Embryonic facial prominence (tissue), 1 donor: ENCODE measurements at regions not wholly inside any gene's neighbourhood (a gene's known extent, or its start where the extent isn't known, plus 50 kb on each side); places are given as distances from the start of the nearest gene placed in this dataset.
"Not testable (repeated sequence)": the region's sequence is repeated elsewhere in the genome, so short reads cannot be mapped to it uniquely, and the experiment has no call there.

ENCODE experiments used
- DNase-seq: peaks from one replicate; pipeline ENCODE4 v3.0.0-alpha.2; 2016; ENCODE audit errors: extremely low spot score

GRCh38 chr17:71428897-71429296 is 691.9 kb upstream of the SOX9 start:
- DNase-seq = no peak

DNA sequence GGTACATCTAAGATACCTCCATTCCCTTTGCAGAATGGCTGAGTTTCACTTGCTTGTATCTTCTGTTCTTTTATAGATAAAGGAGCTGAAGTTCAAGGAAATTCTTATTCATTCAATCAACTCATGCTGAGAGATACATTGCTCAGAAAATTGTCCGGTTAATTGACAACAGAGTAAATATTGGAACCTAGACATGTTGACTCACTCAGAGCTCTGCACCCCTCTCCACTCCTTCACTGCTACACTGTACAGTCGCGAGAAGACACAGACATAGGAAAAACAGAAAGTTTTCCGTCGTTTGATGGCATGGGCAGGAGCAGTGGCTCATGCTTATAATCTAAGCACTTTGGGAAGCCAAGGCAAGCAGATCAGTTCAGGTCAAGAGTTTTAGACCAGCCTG is 690.5 kb upstream of the SOX9 start:
- no peak for DNase-seq

- no peak for DNase-seq
Observed at GRCh38 chr17:71431146-71431545, 689.7 kb upstream of the SOX9 start.

DNA sequence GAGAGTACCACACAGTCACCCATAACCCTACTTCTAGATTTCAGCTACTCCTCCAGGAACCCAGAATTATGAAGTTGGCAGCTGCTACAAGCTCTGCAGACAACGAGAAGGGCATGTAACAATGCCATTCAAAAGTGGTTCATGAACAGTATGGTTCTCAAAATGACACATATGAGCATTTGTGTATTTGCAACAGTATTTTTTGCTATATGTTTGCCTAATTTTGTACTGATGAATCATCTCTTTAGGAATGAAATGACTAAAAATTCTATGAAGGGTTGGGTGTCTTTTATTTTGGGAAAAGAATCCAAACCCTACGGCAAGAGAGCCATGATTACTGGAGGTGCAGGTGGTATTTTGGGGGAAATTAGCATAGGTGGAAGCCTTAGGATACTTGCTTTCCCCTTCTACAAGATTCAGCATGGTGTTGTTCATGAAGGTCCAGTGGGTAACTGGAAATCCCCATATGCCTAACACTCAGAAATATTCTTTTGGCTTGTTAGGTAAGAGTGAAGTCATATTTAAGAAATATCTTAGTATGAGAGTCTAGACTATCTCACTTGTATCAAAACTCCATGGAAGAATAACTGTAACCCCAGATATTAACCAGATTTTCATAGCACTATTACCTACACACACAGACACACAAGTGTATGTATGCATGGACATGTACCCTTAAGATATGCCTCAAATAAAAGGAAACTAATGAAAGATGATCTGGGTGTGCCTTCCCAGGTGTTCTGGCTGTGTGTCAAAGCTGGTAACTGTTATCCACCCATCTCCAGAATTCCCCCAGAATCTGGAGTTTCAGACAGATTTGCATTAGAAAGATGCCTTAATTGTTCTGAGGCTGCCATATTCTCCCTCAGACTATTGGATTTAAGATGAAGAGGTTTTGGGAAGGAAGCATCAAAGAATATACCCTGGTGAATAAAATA is 688.2 kb upstream of the SOX9 start:
- DNase-seq = no peak

DNA sequence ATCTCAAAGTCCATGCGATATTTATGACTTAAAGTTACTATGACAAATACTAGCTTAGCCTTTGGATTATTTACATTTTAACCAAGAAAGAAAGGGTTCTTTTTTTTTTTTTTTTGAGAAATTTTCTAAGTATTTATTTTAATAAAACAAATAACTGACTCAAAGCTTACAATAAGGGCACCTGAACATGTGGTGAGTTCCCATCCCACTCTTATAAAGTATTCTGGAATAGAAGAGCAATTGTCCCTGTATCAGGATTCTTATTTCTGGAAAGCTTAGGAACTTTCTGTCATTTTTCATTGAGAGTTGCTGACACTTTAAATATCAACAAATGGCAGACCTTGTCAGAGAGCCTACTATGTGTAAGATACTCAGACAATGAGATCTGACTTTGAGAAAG is 686.1 kb upstream of the SOX9 start:
- no peak for DNase-seq

- no peak for DNase-seq
Observed at GRCh38 chr17:71436479-71436878, 684.3 kb upstream of the SOX9 start.

GRCh38 chr17:71437166-71437565 is 683.7 kb upstream of the SOX9 start:
- DNase-seq = no peak

DNA sequence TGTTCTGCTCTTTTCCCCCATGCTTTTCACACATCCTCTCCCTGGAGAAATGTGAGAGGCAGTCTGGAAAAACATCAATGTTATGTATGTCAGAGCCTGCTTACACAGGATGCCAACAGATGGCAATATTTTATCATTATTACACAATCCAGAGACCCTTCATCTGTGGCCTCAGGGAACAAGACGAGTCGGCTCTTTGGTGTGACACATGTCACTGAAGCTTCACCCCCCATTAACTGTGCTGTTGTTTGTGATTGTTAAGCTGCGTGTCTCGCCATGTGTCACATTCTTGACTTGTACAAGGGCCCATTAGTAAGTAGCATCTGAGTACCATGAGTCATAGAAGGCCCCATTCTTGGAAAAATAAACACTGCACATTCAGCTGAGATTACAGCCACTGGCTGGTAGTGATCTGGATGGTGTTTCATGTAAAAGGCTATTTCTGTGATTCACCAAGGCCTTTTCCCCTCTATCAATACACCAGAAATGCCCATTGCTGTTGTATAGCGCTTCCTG is 682.1 kb upstream of the SOX9 start:
- DNase-seq = no peak

GRCh38 chr17:71440513-71440912 is 680.3 kb upstream of the SOX9 start:
- no peak for DNase-seq

DNA sequence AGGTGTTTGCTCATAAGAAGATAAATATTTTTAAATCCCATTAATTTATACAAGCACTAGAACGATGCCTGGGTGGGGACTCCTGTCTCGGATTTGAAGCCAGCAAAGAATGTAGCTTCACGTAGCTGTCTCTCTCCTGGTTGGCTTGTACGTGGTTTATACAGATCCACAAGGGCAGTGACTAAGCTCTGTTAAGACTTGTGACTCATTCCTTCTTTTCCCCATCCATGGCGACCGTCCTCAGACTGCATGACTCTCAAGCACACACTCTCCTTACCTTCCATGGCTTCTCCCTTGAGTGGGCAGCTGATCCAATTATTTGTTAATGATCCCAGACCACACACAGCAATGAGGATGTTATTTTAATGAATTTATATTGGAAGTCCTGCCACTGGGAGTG is 679.7 kb upstream of the SOX9 start:
- DNase-seq = no peak

DNA sequence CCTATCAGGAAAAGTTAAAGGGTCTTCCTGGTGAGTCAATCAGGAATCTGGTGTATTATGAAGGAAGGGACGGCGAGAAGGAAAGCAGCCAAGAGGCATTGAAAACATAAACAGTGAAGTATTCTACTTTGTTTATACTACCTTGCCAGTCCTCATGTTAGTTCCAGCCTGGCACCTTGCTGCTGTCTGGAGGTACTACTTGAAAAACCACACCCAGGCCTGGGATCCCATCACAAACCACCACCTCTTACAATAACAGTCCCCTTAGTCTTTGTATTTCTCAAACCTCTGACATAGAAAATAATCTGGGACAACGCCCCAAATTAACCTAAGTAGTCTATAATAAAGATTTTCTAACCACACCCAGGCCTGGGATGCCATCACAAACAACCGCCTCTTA is 676.7 kb upstream of the SOX9 start:
- no peak for DNase-seq

DNA sequence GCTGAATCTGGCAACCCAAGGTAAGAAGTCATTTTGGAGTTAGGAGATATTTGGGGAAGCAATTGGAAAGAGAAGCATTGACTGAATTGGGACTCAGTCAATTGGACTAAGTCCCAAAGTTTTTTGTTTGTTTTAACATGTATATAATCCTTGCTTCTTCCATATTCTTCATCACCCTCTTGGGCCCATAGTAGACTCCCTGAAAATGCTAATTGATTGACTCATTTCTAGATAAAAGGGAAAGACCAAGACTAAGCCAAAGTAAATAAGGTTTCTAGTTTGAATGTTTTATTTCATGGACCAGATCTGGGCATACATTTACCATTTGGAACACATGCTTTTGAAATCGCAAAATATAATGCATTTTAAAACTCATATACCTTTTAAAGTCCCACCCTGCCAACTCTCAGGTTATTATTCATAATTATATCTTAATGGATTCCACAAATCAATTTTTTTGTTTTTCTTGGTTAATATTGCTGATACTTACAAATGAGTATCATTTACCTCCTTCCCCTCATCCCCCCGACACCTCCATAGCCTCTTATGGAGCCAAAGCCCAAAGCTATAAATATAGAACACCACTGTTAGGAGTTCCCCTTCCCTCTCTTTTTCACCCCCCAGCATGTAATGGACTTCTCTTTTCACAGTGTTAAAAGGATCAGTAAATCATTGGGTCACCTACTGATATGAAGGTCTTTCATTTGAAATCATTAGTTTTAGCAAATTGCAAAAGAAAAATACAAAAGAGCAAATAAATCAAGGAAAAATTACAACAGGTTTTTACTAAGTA is 674.0 kb upstream of the SOX9 start:
- DNase-seq = no peak

DNA sequence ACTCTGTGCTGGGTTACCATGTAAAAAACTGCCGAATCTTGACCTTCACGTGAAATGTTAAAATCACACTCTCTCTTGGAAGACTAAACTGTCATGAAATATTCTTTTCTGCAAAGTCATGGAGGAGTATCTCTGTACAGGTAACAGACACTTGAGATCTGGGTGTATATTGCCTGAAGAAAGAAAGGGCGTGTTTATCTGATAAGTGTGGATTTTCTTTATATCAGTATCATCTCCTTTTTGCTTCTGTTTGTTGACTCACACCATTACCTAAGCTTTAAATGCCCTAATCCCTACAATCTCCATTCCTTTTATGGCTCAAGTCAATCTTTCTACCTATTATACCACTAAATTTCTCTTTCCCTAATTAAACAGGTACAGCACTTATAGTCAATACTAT is 673.2 kb upstream of the SOX9 start:
- no peak for DNase-seq

- not testable (repeated sequence) for DNase-seq
Observed at GRCh38 chr17:71450657-71451056, 670.2 kb upstream of the SOX9 start.

- DNase-seq = no peak
Observed at GRCh38 chr17:71453876-71454422, 666.9 kb upstream of the SOX9 start.

GRCh38 chr17:71455219-71455618 is 665.6 kb upstream of the SOX9 start:
- DNase-seq = no peak

GRCh38 chr17:71458322-71458721 is 662.5 kb upstream of the SOX9 start:
- DNase-seq = no peak

DNA sequence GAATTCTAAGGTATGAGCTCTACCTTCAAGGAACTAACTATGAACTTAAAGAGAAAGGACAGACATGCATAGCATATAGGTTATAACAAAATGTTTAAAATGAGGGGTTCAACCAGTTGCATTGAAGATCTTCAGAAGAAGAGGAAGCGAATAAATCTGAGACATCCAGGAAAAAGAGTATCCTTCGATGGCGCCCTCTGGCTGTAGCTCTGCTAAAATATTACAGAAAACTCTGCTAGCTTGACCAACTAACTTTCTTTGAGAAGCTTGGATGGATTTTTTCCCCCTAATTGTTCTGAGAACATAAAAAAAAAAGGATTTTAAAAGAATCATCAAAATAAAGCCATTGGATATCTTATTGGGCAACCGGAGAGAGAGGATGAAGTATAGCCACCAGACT is 659.9 kb upstream of the SOX9 start:
- no peak for DNase-seq

GRCh38 chr17:71461498-71462169 is 659.2 kb upstream of the SOX9 start:
- no peak for DNase-seq

DNA sequence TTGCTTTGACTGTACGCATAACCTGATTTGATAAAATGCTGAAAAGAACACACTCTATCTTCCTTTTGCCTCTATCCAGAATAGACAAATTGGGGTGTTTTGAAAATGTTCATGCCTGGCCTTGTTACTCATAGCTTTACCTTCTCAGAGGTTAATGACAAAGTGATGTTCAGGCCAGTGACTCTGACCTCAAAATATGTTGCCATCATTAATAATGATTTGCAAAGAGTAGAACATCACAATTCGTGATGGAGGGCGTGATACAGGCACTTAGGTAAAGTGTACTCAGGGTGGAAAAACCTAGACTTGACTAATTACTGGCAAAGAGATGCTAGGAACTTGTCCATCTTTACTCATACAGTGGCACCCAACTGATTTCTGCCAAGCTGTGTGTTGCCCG is 656.6 kb upstream of the SOX9 start:
- DNase-seq = no peak

GRCh38 chr17:71464751-71465150 is 656.1 kb upstream of the SOX9 start:
- no peak for DNase-seq

GRCh38 chr17:71467719-71468118 is 653.1 kb upstream of the SOX9 start:
- no peak for DNase-seq
